ENCODE measurements at regions not wholly inside any gene's neighbourhood (a gene's known extent, or its start where the extent isn't known, plus 50 kb on each side); places are given as distances from the start of the nearest gene placed in this dataset.

GRCh38 chr18:30465096-30465495 is 577.4 kb downstream of the DSC3 start:
- Histone ChIP-seq H3K36me3 (ENCODE audit: control insufficient read depth, insufficient read depth, low read length) (no peaks in the 10 kb centered on the region), H3K4me1 (no peaks in the 10 kb centered on the region), H3K4me3 (ENCODE audit: low read depth, low read length) (no peak overlapping the region), H3K27me3 (replicated peaks; ENCODE audit: control insufficient read depth, insufficient read depth, low read length) (no peaks in the 10 kb centered on the region), H3K9me3 (no peaks in the 10 kb centered on the region)
- POLR2A ChIA-PET, result no interaction called here
- DNase-seq, result no peak
- CTCF ChIA-PET, result no interaction called here
- H3K4me3 Mint-ChIP-seq (ENCODE audit: unreplicated experiment), result no peak overlapping the region
- H3K27ac Mint-ChIP-seq (ENCODE audit: unreplicated experiment), result no peak overlapping the region
- TF ChIP-seq CTCF (IDR thresholded peaks at IDR 0.05; ENCODE audit: insufficient read depth in 1 of 2, low read depth in 1 of 2, low read length in 1 of 2, severe bottlenecking in 1 of 2, unreplicated experiment in 1 of 2), result no peak
- H3K9me3 Mint-ChIP-seq (ENCODE audit: unreplicated experiment), result no peaks in the 10 kb centered on the region
- peaks cover 8% of the 10 kb centered on the region for H3K27me3 Mint-ChIP-seq (ENCODE audit: insufficient read depth, unreplicated experiment)
- BruUV-seq (replicated peaks), result no TSS peak
- intact Hi-C loops (cut with micrococcal nuclease; ENCODE audit: unreplicated experiment), result no loop called here
- no peaks in the 10 kb centered on the region for H3K36me3 Mint-ChIP-seq (ENCODE audit: insufficient read depth, unreplicated experiment)
- no peaks in the 10 kb centered on the region for H3K4me1 Mint-ChIP-seq (ENCODE audit: low read depth, unreplicated experiment)

GRCh38 chr18:30457156-30457555 is 585.4 kb downstream of the DSC3 start:
- no peaks in the 10 kb centered on the region for H3K27me3 ChIP-seq (replicated peaks; ENCODE audit: control insufficient read depth, insufficient read depth, low read length)
- no peak for TF ChIP-seq CTCF (IDR thresholded peaks at IDR 0.05; ENCODE audit: insufficient read depth in 1 of 2, low read depth in 1 of 2, low read length in 1 of 2, severe bottlenecking in 1 of 2, unreplicated experiment in 1 of 2)
- no TSS peak for BruUV-seq (replicated peaks)
- ChIA-PET CTCF (no interaction called here), POLR2A (no interaction called here)
- Mint-ChIP-seq H3K4me3 (ENCODE audit: unreplicated experiment) (no peak overlapping the region), H3K27me3 (ENCODE audit: insufficient read depth, unreplicated experiment) (no peaks in the 10 kb centered on the region), H3K9me3 (ENCODE audit: unreplicated experiment) (no peaks in the 10 kb centered on the region), H3K4me1 (ENCODE audit: low read depth, unreplicated experiment) (no peaks in the 10 kb centered on the region), H3K27ac (ENCODE audit: unreplicated experiment) (no peak overlapping the region), H3K36me3 (ENCODE audit: insufficient read depth, unreplicated experiment) (no peaks in the 10 kb centered on the region)
- no peaks in the 10 kb centered on the region for H3K36me3 ChIP-seq (ENCODE audit: control insufficient read depth, insufficient read depth, low read length)
- intact Hi-C loops (cut with micrococcal nuclease; ENCODE audit: unreplicated experiment), result no loop called here
- H3K4me3 ChIP-seq (ENCODE audit: low read depth, low read length), result no peak overlapping the region
- no peaks in the 10 kb centered on the region for H3K9me3 ChIP-seq
- DNase-seq, result no peak
- no peaks in the 10 kb centered on the region for H3K4me1 ChIP-seq

- H3K36me3 Mint-ChIP-seq (ENCODE audit: insufficient read depth, unreplicated experiment), result no peaks in the 10 kb centered on the region
- no peak overlapping the region for H3K4me3 Mint-ChIP-seq (ENCODE audit: unreplicated experiment)
- no peaks in the 10 kb centered on the region for H3K27me3 Mint-ChIP-seq (ENCODE audit: insufficient read depth, unreplicated experiment)
- CTCF ChIA-PET, result no interaction called here
- Histone ChIP-seq H3K27me3 (replicated peaks; ENCODE audit: control insufficient read depth, insufficient read depth, low read length) (no peaks in the 10 kb centered on the region), H3K9me3 (no peaks in the 10 kb centered on the region), H3K4me1 (no peaks in the 10 kb centered on the region), H3K4me3 (ENCODE audit: low read depth, low read length) (no peak overlapping the region), H3K36me3 (ENCODE audit: control insufficient read depth, insufficient read depth, low read length) (no peaks in the 10 kb centered on the region)
- no TSS peak for BruUV-seq (replicated peaks)
- H3K4me1 Mint-ChIP-seq (ENCODE audit: low read depth, unreplicated experiment), result no peaks in the 10 kb centered on the region
- no peak overlapping the region for H3K27ac Mint-ChIP-seq (ENCODE audit: unreplicated experiment)
- no peaks in the 10 kb centered on the region for H3K9me3 Mint-ChIP-seq (ENCODE audit: unreplicated experiment)
- no peak for DNase-seq
- POLR2A ChIA-PET, result no interaction called here
- no peak for TF ChIP-seq CTCF (IDR thresholded peaks at IDR 0.05; ENCODE audit: insufficient read depth in 1 of 2, low read depth in 1 of 2, low read length in 1 of 2, severe bottlenecking in 1 of 2, unreplicated experiment in 1 of 2)
- intact Hi-C loops (cut with micrococcal nuclease; ENCODE audit: unreplicated experiment), result no loop called here
Measured at GRCh38 chr18:30455741-30456140, 586.8 kb downstream of the DSC3 start.
